SW480 (cell line): ENCODE measurements at regions not wholly inside any gene's neighbourhood (a gene's known extent, or its start where the extent isn't known, plus 50 kb on each side); places are given as distances from the start of the nearest gene placed in this dataset.
A peak's percentile ranks its signal among the peaks of the same experiment; 100 is the strongest.

Source experiments
- DNase-seq: peaks from one replicate; pipeline ENCODE4 v3.0.0-alpha.2; 2016; ENCODE audit warnings: low spot score

DNA sequence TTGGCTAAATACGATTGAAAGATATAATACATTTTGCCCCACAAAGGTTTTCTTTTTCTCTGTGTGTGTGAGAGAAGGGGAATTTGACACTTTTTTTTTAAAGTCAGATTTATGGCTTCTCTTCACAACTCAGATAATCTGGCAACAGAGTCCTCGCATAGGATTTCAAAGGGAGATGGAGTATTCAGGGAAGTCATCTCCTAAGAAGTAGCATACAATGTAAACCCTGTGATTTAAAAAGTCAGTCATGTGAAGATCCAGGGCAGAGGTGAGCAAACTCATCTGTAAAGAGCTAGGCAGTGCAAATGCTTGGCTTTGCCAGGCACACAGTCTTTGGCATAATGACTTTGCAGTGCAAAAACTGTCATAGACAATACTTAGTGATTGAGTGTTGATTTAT lies 1526.3 kb downstream of the AACS start:
- DNase-seq: no peak

DNA sequence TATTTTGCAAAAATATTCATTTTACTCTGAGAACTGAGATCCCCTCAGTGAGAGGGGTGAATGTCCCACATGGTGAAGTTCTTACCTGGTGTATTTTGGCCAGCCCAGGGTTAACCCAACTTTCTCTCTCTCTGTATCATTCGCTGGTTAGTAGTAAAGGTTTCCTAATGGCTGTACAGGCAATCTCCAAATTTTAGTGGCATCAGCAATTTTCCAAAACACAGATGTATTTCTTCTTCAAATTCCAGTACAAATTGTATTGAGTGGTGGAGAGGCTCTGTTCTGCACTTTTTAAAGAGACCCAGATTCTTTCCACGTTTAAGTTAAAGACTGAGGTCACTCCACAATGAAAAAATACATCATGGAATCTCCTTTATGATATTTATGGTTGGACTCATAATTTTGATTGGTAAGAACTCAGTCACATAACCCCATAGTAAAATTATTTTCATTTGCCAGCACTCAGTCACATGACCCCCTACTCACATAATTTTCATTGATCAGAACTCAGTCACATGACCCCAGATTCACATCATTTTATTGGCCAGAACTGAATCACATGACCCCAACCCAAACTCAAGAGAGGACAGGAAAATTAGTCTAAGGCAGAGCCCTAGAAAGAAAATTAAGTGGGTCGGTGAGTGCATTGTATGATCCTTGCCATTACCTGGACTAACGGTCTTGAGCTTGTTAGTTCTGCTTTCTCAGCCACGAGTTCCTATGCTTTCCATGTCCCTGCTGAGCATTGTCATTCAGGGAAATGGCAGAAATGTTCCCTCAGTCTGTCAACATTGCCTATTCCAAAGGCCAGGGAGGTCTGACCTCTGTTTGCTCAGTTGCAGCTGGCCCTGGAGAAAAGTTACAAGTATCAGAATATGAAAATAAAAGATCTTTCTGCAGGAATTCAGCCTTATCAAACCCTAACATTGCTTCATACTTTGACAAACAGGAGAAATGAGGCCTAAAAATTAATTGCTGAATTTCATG lies 1536.2 kb downstream of the AACS start:
- no peak for DNase-seq

DNA sequence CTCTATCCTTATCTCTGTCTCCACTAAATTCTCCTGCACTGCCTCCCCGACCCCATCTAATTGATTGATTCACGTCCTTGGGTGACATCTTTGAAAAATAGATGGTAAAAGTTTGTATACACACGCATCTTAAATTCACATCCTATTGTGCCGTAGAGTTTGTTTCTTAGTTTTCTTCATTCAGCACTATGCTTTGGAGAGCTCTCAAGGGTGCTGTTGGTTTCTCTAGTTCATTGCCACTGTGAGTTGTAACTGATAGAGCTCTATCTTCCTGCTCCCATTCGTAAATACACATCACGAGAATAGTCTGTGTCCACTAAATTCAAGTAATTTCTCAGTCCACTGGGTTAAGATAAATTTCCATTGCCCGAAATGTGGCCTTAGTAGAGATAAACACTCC lies 1537.4 kb downstream of the AACS start:
- DNase-seq: no peak

DNA sequence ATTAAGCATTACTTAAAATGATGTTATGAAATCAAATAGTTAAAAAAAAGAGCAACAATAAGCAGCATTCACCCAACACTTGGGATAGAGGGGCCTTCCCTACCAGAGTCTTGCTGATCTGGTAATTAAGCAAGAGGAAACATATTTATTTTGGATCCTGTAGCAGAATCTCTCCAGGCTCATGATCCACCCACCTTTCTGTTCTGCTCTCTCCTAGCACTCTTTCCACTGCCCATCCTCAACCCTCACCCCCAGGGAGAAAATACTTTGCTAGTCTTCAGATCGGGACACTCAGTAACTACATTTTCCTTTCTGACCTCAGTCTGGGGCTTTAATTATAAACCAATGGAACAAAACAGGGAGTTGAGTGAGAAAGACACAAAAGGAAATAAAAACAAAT lies 1541.9 kb downstream of the AACS start:
- no peak for DNase-seq

DNA sequence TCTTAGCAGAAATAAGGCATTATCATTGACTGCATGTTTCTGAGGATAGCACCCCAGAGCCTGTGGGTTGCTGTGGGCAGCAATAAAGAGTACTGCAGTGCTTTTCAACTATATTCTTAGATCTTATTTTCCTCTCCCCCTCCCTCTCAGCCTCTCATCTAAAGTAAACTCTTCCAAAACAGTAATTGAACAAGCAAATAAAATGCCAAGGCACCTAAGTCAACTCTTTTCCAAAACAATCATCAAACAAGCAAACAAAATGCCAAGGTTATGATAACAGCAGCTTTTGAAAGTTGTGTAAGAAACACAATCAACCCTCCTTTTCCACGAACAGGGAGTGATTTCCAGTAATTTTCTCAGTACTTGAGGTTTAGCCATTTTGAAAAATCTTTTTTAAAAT lies 1542.6 kb downstream of the AACS start:
- DNase-seq: no peak

DNA sequence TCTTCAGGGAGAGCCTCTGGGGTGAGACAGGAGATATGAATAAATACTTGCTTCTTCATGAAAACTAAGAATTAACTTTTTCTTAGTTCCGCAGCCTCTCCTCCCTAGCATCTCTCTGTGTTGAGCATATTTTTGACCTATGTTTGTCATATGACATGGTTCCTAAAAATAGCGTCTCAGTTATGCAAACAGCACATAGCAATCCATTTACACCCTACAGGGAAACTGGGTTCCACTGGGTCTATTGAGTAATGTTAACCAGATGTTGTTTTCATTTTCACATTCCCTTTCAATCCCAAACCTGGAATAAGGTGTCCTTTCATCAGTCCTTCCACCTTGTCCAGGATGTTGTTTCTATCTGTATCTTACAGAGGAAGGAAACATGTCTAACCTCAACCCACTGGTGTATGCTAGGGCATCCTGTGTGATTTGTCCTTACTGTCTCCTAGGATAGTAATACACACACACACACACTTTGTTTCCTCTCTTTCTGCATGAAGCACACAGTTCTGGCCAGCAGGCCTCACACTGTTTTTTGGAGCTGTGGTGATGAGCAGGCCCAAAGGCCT lies 1543.5 kb downstream of the AACS start:
- DNase-seq: no peak

DNA sequence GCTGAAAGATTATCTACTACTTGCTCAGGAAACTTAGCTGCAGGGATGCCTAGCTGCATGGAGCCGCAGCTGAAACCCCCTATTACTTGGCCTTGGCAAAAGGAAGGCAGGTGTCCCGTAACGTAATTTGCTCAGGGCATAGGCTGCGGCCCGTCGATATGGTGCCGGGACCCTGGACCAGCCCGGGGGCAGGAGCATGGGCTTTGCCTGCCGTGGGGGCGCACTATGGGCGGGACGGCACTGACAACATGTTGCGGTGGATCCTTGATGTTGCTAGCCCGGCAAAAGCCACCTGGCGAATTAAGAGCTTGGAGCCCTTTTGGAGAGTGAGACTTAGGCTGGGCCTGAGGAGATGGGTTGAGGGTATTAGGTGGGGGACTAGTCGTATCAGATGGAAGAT lies 1551.2 kb downstream of the AACS start:
- DNase-seq: no peak

DNA sequence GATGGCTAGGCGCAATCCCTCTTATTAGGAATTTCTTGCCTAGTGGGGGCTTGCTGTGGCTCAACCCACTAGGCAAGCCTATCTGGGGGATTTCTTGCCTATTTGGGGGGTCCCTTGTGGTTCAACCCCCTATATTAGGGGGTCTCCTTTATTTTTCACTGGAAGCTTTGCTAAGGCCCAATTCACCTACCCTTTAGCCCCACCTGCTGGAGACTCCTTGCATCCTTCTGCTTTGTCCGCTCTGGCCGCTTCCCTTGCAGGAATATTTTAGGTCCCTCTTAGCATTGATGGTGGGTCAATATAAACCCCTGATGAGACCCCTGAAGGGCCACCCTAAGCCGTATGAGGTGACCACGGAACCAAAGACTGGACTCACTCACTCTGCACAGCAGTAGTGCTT lies 1552.1 kb downstream of the AACS start:
- no peak for DNase-seq

DNA sequence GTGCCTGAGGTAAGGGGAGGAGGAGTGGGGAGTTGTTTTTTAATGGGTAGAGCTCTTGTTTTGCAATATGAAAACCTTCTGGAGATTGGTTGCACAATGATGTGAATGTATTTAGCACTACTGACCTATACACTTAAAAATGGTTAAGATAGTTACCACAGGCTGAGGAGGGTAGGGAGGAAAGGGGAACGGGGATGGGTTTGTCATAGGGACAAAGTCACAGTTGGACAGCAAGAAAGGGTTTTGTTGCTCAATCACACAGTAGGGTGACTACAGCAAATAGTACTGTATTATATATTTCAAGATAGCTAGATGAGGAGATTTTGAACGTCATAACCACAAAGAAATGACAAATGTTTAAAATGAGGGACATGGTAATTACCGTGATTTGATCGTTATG lies 1562.4 kb downstream of the AACS start:
- no peak for DNase-seq

DNA sequence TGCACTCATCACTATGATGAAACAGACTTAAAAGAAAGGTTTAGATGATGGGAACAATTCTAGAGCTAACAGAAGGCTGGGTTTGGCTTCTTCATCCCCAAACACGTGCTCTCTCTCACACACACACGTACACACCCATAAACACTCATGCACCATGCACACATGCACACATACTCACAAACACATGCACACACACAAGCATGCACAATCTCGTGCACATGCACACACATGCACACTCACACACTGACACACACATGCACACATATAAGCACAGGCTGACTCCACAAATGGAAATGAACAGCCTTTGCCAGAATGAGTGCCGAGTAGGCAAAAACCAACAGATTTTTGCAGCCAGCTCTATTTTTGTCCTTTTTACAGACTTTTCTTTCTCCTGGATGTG lies 1571.6 kb downstream of the AACS start:
- no peak for DNase-seq

DNA sequence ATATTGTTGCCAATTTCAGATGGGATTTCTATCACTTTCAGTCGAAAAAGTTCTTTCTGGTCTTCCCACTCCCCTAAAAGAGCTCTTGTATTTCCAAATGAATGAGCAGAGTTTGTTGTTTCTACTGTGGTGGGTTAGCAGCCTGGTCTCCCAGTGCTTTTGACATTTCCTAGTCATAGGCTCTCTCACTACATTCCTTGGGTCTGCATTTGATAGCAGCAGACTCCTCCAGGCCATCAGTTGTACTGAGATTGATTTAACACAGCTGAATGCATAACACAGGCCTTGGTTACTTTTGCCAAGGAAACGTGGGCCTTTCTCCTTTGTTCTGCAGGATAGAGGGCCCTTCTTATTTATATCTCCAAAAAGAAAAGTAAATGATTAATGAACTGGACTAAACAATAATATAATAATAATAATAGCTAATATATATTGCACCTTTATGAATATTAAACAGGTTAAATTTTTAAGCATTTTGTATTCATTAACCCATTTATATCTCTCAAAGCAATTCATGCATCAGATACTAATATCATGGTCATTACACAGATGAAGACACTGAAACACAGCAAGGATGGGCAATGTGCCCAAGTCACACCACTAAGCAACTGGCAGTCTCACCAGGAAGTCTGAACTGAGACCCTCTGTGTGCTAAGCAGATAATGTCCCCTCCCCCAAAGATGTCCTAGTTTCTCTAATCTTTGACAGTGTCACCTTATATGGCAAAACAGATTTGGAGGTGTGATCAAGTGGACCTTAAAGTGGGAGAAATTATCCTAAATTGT lies 1579.2 kb downstream of the AACS start:
- DNase-seq: no peak

DNA sequence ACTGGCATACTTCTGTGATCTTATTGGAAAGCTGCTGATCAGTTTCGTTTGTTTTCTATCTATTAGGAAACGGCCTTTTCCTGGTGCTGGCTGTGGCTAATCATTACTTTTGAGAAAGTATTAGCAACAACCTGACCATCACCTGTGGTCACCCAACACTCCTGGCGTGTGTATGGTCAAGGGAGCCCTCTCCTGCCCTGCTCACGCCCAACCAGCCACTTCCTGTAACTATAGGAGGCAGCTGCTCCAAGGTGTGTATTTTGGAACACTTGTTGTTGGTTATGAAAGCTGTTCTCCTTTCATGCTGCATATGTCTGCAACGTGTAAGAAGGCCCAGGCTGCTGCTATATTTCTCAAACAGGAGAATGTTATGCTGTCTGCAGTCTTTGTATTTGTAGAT lies 1582.8 kb downstream of the AACS start:
- DNase-seq: no peak

DNA sequence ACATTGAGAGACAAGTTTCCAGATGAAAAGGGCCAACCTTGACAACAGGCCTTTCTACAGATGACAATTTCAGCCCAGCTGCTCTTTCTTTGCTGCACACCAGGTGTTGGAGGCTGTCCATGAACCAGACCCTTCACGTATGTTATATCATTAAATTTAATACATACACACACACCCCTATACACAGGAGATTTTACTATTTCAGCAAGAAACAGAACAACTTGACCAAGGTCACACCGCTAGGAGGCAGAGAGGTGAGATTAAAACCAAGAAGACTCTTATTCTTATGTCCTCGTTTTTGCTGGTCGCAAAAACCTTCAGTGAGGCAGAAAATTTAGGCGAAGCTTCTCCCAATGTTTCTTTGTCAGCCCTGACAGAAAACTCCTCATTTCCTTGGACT lies 1585.9 kb downstream of the AACS start:
- no peak for DNase-seq

DNA sequence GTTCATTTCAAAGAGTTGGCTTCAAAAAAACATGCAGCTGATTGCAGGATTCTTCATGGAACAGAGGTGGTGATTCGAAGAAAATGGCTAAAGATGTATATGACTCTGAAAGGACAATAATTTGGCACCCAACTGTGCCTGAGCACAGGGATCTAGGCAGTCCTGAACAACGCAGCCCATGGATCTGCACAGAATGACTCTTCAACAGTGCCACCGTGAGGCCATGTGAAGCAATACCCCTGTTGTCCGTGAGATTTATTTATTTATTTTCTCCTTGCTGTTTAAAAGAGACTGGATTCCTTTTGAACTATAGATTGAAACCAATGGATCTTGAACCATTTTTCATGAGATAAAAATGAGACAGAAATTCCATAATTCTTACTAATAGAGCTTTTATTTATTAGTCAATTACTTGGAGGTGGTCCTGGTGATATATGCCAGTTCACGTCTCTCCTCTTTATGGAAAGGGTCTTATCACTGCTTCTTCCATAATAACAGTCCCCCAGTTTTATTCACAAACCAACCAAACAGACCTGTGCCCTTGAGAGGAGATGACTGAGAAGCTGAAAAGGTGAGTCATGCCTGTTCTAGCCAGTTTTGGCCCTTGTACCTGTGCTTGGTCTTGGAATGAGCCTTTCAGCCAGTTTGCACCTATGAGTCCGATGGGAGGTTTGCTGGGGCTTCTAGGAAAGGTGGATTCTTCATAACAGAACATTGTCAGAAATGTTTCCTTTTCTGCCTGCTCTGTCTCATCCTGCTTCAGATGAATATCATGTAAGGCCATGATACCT lies 1598.3 kb downstream of the AACS start:
- DNase-seq: peak; percentile 11

DNA sequence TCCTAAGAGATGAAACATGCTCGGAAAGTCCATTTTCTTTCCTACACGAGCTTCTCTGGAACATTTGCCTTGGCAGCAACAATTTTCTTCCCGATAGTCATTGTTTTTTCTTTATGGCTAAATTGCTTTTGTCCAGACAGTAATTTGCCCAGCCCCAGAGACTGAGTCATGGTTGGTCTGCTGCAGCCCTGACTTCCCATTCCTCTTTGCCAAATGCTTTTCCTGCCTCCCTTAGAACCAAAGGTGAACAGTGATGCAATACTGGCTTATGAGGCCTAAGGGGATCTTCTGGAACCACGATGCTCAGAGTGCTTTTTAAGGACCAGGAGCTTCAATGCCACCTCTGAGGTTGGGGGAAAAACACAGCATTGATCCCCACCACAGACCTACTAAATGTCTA lies 1599.6 kb upstream of the TMEM132C start:
- no peak for DNase-seq

DNA sequence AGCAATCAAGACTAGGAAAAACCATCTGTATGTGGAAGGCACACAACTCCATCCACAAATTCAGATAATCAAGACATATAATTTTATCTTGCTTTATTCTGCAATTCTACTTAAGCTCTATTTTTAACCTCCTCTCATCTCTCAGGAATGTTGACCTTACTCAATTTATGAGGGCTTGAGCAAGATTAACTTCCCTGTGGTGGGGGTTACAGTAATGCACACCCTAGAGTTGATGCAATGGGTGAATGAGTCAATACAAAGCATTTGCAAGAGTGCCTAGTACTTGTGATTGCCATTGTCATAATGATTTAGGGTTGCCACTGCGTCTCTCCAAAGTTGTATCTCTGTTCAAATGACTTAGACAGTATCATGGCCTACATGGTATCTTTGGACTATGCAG lies 1598.4 kb upstream of the TMEM132C start:
- no peak for DNase-seq

DNA sequence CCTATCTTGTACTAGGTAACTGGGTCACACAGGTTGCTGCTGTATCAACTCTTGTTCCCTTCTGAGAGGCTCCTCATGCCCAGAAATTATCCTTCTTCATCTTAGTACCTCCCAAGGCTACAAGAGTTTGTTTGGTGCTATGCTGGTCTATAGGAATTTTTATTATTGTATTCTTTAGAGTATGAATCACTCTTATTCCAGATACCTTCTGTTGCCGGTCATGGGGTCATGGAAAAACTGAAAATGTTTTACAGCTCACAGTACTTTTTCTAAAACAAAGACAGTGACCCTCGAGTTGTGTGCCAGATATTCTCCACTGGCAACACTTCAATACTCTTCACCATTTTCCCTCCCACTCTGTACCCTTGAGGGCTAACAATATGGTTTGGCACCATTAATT lies 1598.0 kb upstream of the TMEM132C start:
- no peak for DNase-seq

DNA sequence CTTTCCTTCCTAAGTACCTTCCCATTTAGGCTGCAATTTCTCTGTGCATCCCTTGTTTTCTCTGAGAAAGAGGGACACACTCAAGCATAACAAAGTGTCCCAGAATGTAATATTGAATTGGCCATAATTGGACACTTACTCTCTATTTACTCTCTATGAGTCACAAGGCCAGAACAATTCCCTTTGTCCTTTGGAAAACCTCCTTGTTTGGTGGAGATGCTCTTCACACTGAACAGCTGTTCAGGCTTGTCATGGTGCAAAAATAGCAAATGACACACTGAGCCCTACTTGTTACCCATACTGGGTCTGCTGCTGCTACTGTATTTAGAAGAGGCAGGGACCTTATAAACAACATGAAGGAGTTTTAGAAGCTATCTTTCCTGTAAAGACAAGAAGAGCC lies 1590.5 kb upstream of the TMEM132C start:
- no peak for DNase-seq

DNA sequence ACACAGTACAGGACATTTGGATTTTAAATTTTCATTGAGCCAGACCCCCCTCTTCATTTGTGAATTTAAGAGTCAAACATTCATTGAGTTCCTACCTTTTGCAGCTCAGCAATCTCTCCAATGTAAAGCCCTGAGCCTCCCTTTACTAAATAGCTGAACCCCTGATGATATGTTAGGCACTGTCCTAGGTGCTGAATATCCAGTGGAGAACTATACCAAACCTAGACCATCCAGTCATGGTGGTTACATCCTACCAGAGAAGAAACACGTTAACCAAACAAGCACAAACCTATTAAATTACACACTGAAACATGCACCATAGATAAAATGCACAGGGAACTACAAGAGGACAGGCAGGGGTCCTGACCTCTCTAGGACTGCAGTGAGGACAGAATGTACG lies 1585.3 kb upstream of the TMEM132C start:
- DNase-seq: no peak

DNA sequence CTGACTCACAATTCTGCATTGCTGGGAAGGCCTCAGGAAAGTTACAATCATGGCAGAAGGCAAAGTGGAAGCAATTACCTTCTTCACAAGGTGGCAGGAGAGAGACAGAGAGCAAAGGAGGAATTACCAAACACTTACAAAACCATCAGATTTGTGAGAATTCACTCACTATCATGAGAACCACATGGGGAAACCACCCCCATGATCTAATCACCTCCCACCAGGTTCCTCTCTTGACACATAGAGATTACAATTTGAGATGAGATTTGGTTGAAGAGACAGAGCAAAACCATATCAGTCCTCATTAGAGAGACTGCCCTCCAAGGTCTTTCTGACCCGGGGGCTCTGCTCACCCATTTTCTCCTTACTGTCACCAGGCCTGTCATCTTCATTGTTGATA lies 1582.3 kb upstream of the TMEM132C start:
- no peak for DNase-seq

DNA sequence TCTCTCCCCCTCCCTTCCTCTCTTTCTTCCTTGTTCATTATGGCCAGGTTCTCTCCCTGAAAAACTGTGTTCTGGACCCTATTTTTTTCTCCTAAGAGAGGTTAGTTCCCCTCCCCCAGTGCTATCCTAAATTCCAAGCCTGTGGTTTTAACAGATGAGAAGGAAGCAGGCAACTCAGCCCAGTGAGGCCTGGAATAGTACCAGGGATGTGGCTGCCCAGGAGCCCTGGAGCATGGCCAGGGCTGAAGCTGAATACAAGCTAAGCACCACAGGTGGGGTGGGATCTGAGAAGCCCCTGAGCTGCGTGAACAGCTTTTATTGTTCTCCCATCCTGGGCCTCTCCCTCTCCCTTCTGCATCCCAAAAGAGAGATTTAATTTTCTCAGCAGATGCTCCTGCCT lies 1581.3 kb upstream of the TMEM132C start:
- no peak for DNase-seq

DNA sequence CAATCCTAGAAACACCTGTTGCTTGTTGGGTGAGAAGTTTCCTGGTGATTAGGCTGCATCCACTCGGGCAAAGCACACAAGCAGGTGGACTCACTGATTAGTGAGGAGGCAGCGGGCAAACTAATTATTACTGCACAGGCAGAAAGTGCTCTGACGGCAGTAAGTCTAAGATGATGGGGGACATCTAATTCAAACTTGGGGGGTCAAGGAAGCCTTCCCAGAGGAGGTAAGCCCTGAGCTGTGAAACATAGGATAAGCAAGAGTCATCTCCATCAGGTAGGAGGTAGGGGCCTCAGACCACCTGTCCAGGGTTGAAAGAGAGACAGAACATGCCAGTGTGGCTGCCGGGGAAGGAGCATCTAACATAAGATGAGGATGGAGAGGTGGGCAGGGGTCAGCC lies 1578.4 kb upstream of the TMEM132C start:
- DNase-seq: no peak
